GM12875 (cell line): ENCODE measurements at regions not wholly inside any gene's neighbourhood (a gene's known extent, or its start where the extent isn't known, plus 50 kb on each side); places are given as distances from the start of the nearest gene placed in this dataset.
A peak's percentile ranks its signal among the peaks of the same experiment; 100 is the strongest.
"Not testable (repeated sequence)": the region's sequence is repeated elsewhere in the genome, so short reads cannot be mapped to it uniquely, and the experiment has no call there.

Experiments
- H3K4me3 ChIP-seq: one replicate; pipeline ENCODE4 v1.5.1; 2011; ENCODE audit warnings: low read depth, low read length, control low read depth
- CTCF ChIP-seq: IDR thresholded peaks from 2 replicates; pipeline ENCODE4 v1.5.1; 2011; ENCODE audit warnings: low read depth, mild to moderate bottlenecking, control low read depth, inconsistent platforms, low read length, moderate library complexity, borderline replicate concordance; ENCODE audit not compliant: insufficient read depth

- no peak for TF ChIP-seq CTCF
Observed at GRCh38 chr1:117740496-117740895, 134.6 kb downstream of the TENT5C start.

GRCh38 chr1:117746565-117746964, 140.7 kb downstream of the TENT5C start:
- not testable (repeated sequence) for H3K4me3 ChIP-seq

More at GRCh38 chr1:117740496-117740895, 134.6 kb downstream of the TENT5C start:
- no peak overlapping the region for H3K4me3 ChIP-seq

- TF ChIP-seq CTCF: no peak
- no peak overlapping the region for H3K4me3 ChIP-seq
Observed at GRCh38 chr1:117747605-117748004, 141.8 kb downstream of the TENT5C start.

- no peak overlapping the region for H3K4me3 ChIP-seq
- no peak for TF ChIP-seq CTCF
Observed at GRCh38 chr1:117751321-117751720, 145.5 kb downstream of the TENT5C start.

GRCh38 chr1:117752661-117753060, 146.8 kb downstream of the TENT5C start:
- no peak for TF ChIP-seq CTCF
- no peak overlapping the region for H3K4me3 ChIP-seq

GRCh38 chr1:117753232-117753631, 147.4 kb downstream of the TENT5C start:
- H3K4me3 ChIP-seq: no peak overlapping the region
- TF ChIP-seq CTCF: no peak

- no peak for TF ChIP-seq CTCF
- no peak overlapping the region for H3K4me3 ChIP-seq
Observed at GRCh38 chr1:117753652-117754051, 147.8 kb downstream of the TENT5C start.

GRCh38 chr1:117754061-117754969, 148.5 kb downstream of the TENT5C start:
- TF ChIP-seq CTCF: peak; percentile 67
- H3K4me3 ChIP-seq: no peak overlapping the region
